A549 (cell line): ENCODE measurements at regions not wholly inside any gene's neighbourhood (a gene's known extent, or its start where the extent isn't known, plus 50 kb on each side); places are given as distances from the start of the nearest gene placed in this dataset.

Experiments
- ATAC-seq, 2 experiments: fragments of 200-7000 bp in 1 of 2; fragments of >200 bp in 1 of 2; cut with Nextera tagmentation in 1 of 2; cut with Tn5 transposase in 1 of 2; 3 replicates each; pipeline versions ENCODE4 v1.8.0 to v1.9.1; 2018 to 2020; ENCODE audit warnings: mild to moderate bottlenecking in 1 of 2, moderate library complexity in 1 of 2
- CTCF ChIA-PET: fragments of 300-600 bp; sonication (Branson Sonifier 250); formaldehyde crosslinking; extraction: SDS; loops from one replicate; lab custom pipeline; 2021; ENCODE audit warnings: antibody characterized with exemption, inconsistent platforms; lab: Yijun Ruan, JAX
- POLR2A ChIA-PET: fragments of 350-600 bp; formaldehyde crosslinking; extraction: SDS; loops from one replicate; lab custom pipeline; 2021; ENCODE audit warnings: antibody characterized with exemption, inconsistent platforms; lab: Yijun Ruan, JAX
- DNase-seq, 2 experiments: peaks; one replicate each; pipeline versions ENCODE4 v3.0.0 to v3.0.0-alpha.2; 2011 to 2016; ENCODE audit warnings: low read depth in 1 of 2, low spot score in 1 of 2
- FAIRE-seq: peaks from 2 replicates; lab custom pipeline; 2011; peaks lifted over from hg19 to GRCh38; lab: Jason Lieb, UNC
- H3K27ac ChIP-seq, 2 experiments: fragments of >200 bp; sonication (Bioruptor Twin); formaldehyde crosslinking; 3 replicates each; pipeline ENCODE4 v1.5.1; 2016 to 2017
- H3K4me1 ChIP-seq: fragments of >200 bp; sonication (Bioruptor Twin); formaldehyde crosslinking; 3 replicates; pipeline ENCODE4 v1.6.1; 2016
- H3K4me2 ChIP-seq: fragments of >200 bp; sonication (Bioruptor Twin); formaldehyde crosslinking; 3 replicates; pipeline ENCODE4 v1.6.1; 2016
- H3K4me3 ChIP-seq: fragments of >200 bp; sonication (Bioruptor Twin); formaldehyde crosslinking; 3 replicates; pipeline ENCODE4 v1.5.1; 2016
- H3K9me3 ChIP-seq: fragments of >200 bp; sonication (Bioruptor Twin); formaldehyde crosslinking; 3 replicates; pipeline ENCODE4 v1.6.1; 2016
- ATOH8 ChIP-seq: fragments of 250-450 bp; sonication (Bioruptor Pico); IDR thresholded peaks from 2 replicates; pipeline ENCODE4 v1.5.0; 2020; ENCODE audit warnings: low read depth, mild to moderate bottlenecking, moderate library complexity
- BCL3 ChIP-seq: fragments of >200 bp; sonication (Bioruptor Twin); formaldehyde crosslinking; IDR thresholded peaks from 3 replicates; pipeline ENCODE4 v1.6.1; 2016
- CBX8 ChIP-seq: fragments of 200-600 bp; sonication (generic); IDR thresholded peaks from 2 replicates; pipeline ENCODE4 v1.6.1; 2016
- CEBPB ChIP-seq, 2 experiments: fragments of >200 bp in 1 of 2; sonication (Bioruptor Twin) in 1 of 2; formaldehyde crosslinking in 1 of 2; IDR thresholded peaks; 2 replicates each; pipeline ENCODE4 v1.6.1; 2012 to 2016
- EP300 ChIP-seq, 2 experiments: fragments of >200 bp; sonication (Bioruptor Twin); formaldehyde crosslinking; IDR thresholded peaks; 2 replicates in 1 of 2; 3 replicates in 1 of 2; pipeline ENCODE4 v1.6.1; 2016 to 2017
- FOXS1 ChIP-seq: fragments of 250-450 bp; sonication (Bioruptor Pico); IDR thresholded peaks from 2 replicates; pipeline ENCODE4 v1.5.0; 2020; ENCODE audit warnings: mild to moderate bottlenecking, moderate library complexity
- HEYL ChIP-seq: fragments of 250-450 bp; sonication (Bioruptor Pico); IDR thresholded peaks from 2 replicates; pipeline ENCODE4 v1.8.0; 2021; ENCODE audit warnings: mild to moderate bottlenecking, moderate library complexity
- HOXA7 ChIP-seq: fragments of 250-450 bp; sonication (Bioruptor Pico); IDR thresholded peaks from 2 replicates; pipeline ENCODE4 v1.5.0; 2020; ENCODE audit warnings: mild to moderate bottlenecking, moderate library complexity
- HOXB13 ChIP-seq: fragments of 250-450 bp; sonication (Bioruptor Pico); IDR thresholded peaks from 2 replicates; pipeline ENCODE4 v1.5.0; 2020; ENCODE audit warnings: low read depth, mild to moderate bottlenecking, moderate library complexity
- JUNB ChIP-seq: fragments of >200 bp; sonication (Bioruptor Twin); formaldehyde crosslinking; IDR thresholded peaks from 2 replicates; pipeline ENCODE4 v1.6.1; 2016
- KDM1A ChIP-seq: fragments of 200-600 bp; sonication (generic); IDR thresholded peaks from 2 replicates; pipeline ENCODE4 v1.6.1; 2016; ENCODE audit warnings: low read depth, mild to moderate bottlenecking
- MAFK ChIP-seq: fragments of 450-650 bp; IDR thresholded peaks from 2 replicates; pipeline ENCODE4 v1.6.1; 2014; ENCODE audit not compliant: partially characterized antibody
- NPAS2 ChIP-seq: fragments of 250-450 bp; sonication (Bioruptor Pico); IDR thresholded peaks from 2 replicates; pipeline ENCODE4 v1.8.0; 2022; ENCODE audit warnings: mild to moderate bottlenecking, moderate library complexity, borderline replicate concordance
- NR3C1 ChIP-seq: fragments of >200 bp; sonication (Bioruptor Twin); formaldehyde crosslinking; IDR thresholded peaks from 3 replicates; pipeline ENCODE4 v1.6.1; 2017
- RARB ChIP-seq: fragments of 250-450 bp; sonication (Bioruptor Pico); IDR thresholded peaks from 2 replicates; pipeline ENCODE4 v1.8.0; 2021; ENCODE audit warnings: mild to moderate bottlenecking, moderate library complexity
- RCOR1 ChIP-seq: fragments of 150-350 bp; IDR thresholded peaks from 2 replicates; pipeline ENCODE4 v1.6.1; 2014; ENCODE audit warnings: antibody characterized with exemption, low read length, low read depth
- REST ChIP-seq: fragments of 200-600 bp; sonication (generic); IDR thresholded peaks from 2 replicates; pipeline ENCODE4 v1.6.1; 2016; ENCODE audit warnings: antibody characterized with exemption, mild to moderate bottlenecking, moderate library complexity
- SMC3 ChIP-seq: fragments of >200 bp; sonication (Bioruptor Twin); formaldehyde crosslinking; IDR thresholded peaks from 3 replicates; pipeline ENCODE4 v1.6.1; 2018; ENCODE audit warnings: inconsistent platforms
- SREBF2 ChIP-seq: fragments of 450-650 bp; IDR thresholded peaks from 2 replicates; pipeline ENCODE4 v1.6.1; 2014; ENCODE audit warnings: mild to moderate bottlenecking, moderate library complexity
- TFCP2L1 ChIP-seq: fragments of 250-450 bp; sonication (Bioruptor Pico); IDR thresholded peaks from 2 replicates; pipeline ENCODE4 v1.5.0; 2021; ENCODE audit warnings: mild to moderate bottlenecking
- WGBS: methylation state at CpG from one replicate; pipeline ENCODE4 v1.1.6; 2017; ENCODE audit errors: missing lambda C conversion rate; 5-methylcytosine and 5-hydroxymethylcytosine counted together
- TF ChIP-seq, protein P1 (sequence below): fragments of >200 bp; sonication (Bioruptor Twin); formaldehyde crosslinking; IDR thresholded peaks from 2 replicates; pipeline ENCODE4 v1.6.1; 2016
- TF ChIP-seq, protein P2 (sequence below): fragments of 150-350 bp; IDR thresholded peaks from 2 replicates; pipeline ENCODE4 v1.6.1; 2014; ENCODE audit warnings: low read depth, mild to moderate bottlenecking, low read length

DNA sequence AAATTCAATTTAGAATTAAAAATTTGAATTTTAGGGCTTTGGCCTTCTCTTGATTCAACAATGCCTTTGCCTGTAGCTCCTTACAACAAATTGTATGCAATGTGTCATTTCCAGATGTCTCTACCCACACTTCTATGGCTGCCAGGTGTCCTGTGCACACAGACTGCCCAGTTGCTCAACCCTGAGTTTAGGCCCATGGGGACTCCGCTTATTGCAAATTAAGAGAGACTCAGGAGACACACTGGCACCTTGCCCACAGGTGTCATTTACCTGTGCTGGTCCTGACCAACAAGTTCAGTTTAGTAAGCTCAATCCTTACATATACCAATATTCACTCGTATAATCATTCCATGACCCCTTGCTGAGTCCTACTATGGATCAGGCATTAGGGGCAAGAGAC, 236.1 kb downstream of the OMA1 start:
- Histone ChIP-seq H3K9me3 (no peaks in the 10 kb centered on the region), H3K4me1 (no peaks in the 10 kb centered on the region)
- FAIRE-seq (no peak), ATAC-seq (no peak), DNase-seq (no peak)
- ChIA-PET CTCF (interaction anchor here (1.4 kb wide), 1 partner anchor 9 kb away, joined by 4 read pairs; no protein-coding TSS in a partner anchor), POLR2A (no interaction called here)
- TF ChIP-seq HOXA7 (CRISPR knock-in tag): no peak
- no peak for TF ChIP-seq HEYL (CRISPR knock-in tag)
- no peak for TF ChIP-seq FOXS1 (CRISPR knock-in tag)
- TF ChIP-seq JUNB: no peak
- no peak for TF ChIP-seq SREBF2
- TF ChIP-seq RCOR1: no peak
- no peak for TF ChIP-seq NPAS2 (CRISPR knock-in tag)
- no peak for TF ChIP-seq NR3C1
- TF ChIP-seq, protein P1, sequence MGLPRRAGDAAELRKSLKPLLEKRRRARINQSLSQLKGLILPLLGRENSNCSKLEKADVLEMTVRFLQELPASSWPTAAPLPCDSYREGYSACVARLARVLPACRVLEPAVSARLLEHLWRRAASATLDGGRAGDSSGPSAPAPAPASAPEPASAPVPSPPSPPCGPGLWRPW: no peak
- TF ChIP-seq REST: no peak
- no peak for TF ChIP-seq HOXB13 (CRISPR knock-in tag)
- TF ChIP-seq, all 56 proteins: peak for 0
- H3K27ac ChIP-seq: no peak overlapping the region
- H3K4me2 ChIP-seq: no peak overlapping the region
- 4% methylated on average over 2 of the region's 2 CpGs for WGBS
- H3K4me3 ChIP-seq: no peak overlapping the region

- FAIRE-seq (no peak), DNase-seq (no peak), ATAC-seq (no peak)
- ChIA-PET POLR2A (no interaction called here), CTCF (no interaction called here)
- no peak overlapping the region for H3K27ac ChIP-seq
- H3K4me1 ChIP-seq: no peaks in the 10 kb centered on the region
- H3K4me2 ChIP-seq: no peak overlapping the region
- H3K9me3 ChIP-seq: no peaks in the 10 kb centered on the region
- no peak overlapping the region for H3K4me3 ChIP-seq
- 33% methylated on average over 1 of the region's 1 CpG for WGBS
- no peak for TF ChIP-seq RCOR1
- no peak for TF ChIP-seq RARB (CRISPR knock-in tag)
- TF ChIP-seq JUNB: no peak
- TF ChIP-seq NPAS2 (CRISPR knock-in tag): no peak
- TF ChIP-seq, protein P2, sequence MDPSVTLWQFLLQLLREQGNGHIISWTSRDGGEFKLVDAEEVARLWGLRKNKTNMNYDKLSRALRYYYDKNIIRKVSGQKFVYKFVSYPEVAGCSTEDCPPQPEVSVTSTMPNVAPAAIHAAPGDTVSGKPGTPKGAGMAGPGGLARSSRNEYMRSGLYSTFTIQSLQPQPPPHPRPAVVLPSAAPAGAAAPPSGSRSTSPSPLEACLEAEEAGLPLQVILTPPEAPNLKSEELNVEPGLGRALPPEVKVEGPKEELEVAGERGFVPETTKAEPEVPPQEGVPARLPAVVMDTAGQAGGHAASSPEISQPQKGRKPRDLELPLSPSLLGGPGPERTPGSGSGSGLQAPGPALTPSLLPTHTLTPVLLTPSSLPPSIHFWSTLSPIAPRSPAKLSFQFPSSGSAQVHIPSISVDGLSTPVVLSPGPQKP: no peak
- no peak for TF ChIP-seq HEYL (CRISPR knock-in tag)
- TF ChIP-seq EP300 (IDR thresholded peaks at IDR 0.05): no peak
- no peak for TF ChIP-seq CEBPB (IDR thresholded peaks at IDR 0.05)
- no peak for TF ChIP-seq KDM1A
Measured at GRCh38 chr1:58308206-58308605, 238.3 kb downstream of the OMA1 start.

DNA sequence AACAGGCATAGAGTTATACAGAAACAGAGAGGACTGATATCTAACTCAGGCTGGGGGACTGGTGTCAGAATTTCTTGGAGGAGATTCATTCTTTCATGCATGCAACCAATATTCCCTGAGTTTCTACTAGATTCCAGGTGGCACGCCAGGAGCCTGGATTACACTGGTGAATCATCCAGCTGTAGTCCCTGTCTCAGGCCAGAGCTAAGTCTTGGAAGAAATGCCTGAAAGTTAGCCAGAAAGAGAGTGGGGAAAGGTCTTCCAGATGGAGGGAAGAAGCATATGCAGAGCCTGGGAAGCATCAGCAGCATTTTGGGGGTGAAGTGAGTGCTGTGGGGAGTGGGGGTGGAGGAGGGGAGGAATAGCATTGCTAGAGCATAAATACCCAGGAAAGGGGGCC, 239.1 kb downstream of the OMA1 start:
- Histone ChIP-seq H3K9me3 (no peaks in the 10 kb centered on the region), H3K4me1 (no peaks in the 10 kb centered on the region)
- FAIRE-seq (no peak), DNase-seq (no peak)
- ChIA-PET POLR2A (no interaction called here), CTCF (no interaction called here)
- WGBS: 0% methylated on average over 1 of the region's 1 CpG
- TF ChIP-seq FOXS1 (CRISPR knock-in tag): no peak
- TF ChIP-seq HOXB13 (CRISPR knock-in tag): no peak
- TF ChIP-seq REST: no peak
- no peak for TF ChIP-seq ATOH8
- TF ChIP-seq CBX8: no peak
- TF ChIP-seq RCOR1: no peak
- TF ChIP-seq MAFK: no peak
- TF ChIP-seq HEYL (CRISPR knock-in tag): no peak
- no peak for TF ChIP-seq TFCP2L1 (CRISPR knock-in tag)
- TF ChIP-seq SMC3: no peak
- TF ChIP-seq NR3C1: no peak
- no peak for TF ChIP-seq NPAS2 (CRISPR knock-in tag)
- no peak for TF ChIP-seq HOXA7 (CRISPR knock-in tag)
- TF ChIP-seq BCL3: no peak
- TF ChIP-seq, all 56 proteins: peak for 0
- no peak for ATAC-seq
- no peak overlapping the region for H3K4me3 ChIP-seq
- no peak overlapping the region for H3K4me2 ChIP-seq
- no peak overlapping the region for H3K27ac ChIP-seq
